ENCODE measurements at regions not wholly inside any gene's neighbourhood (a gene's known extent, or its start where the extent isn't known, plus 50 kb on each side); places are given as distances from the start of the nearest gene placed in this dataset.

DNA sequence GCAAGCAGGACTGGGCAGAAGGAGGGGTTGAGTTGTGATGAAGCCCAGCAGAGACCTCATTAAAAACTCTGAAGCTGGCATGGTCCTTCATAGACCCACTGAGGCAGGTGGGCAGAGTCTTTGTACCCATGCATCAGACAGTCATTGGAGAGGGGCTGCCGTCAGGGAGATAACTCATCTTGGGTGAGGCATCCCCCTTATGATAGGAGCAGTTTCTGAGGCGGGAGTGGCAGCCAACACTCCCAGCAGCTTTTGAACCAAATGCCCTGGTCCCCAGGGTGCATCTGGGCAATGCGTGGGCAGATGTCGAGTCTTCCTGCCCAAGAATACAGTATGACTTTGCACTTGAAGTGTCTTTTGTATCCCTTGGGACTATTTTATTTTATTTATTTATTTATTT lies 68.1 kb downstream of the HTR5A start:
- Histone ChIP-seq H3K36me3 (no peaks in the 10 kb centered on the region), H3K4me3 (no peak overlapping the region), H3K9me3 (no peaks in the 10 kb centered on the region), H3K27me3 (ENCODE audit: low read depth) (peaks cover 13% of the 10 kb centered on the region), H3K4me1 (no peaks in the 10 kb centered on the region), H3K27ac (no peak overlapping the region)
- TF ChIP-seq CTCF (IDR thresholded peaks at IDR 0.05), result no peak
- intact Hi-C loops (cut with DNase I), result no loop called here
- DNase-seq (no peak), ATAC-seq (no peak)

- Histone ChIP-seq H3K27ac (no peak overlapping the region), H3K4me1 (no peaks in the 10 kb centered on the region), H3K36me3 (no peaks in the 10 kb centered on the region), H3K9me3 (no peaks in the 10 kb centered on the region), H3K27me3 (ENCODE audit: low read depth) (peaks cover 28% of the 10 kb centered on the region), H3K4me3 (no peak overlapping the region)
- intact Hi-C loops (cut with DNase I), result no loop called here
- DNase-seq (no peak), ATAC-seq (no peak)
- TF ChIP-seq CTCF (IDR thresholded peaks at IDR 0.05), result no peak
Observed at GRCh38 chr7:155141562-155141961, 71.4 kb downstream of the HTR5A start.

DNA sequence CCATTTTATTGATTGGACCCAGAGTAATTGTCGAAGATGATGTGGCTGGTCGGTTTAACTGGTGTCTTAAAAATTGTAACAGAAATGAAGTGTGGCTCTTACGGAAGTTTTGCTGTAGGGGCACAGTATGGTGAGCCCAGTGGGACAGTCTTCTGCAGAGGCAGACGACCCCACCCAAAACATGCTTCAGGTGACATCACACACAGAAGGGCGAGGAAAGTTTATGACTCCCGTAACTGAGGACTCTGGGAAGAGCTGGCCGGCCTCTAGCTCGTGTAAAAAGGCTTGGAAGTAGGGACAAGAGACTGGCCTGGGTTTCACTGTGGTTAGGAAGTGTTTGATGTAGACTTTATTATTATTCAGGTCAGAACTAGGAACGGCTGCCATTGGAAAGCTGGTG lies 73.3 kb downstream of the HTR5A start:
- ATAC-seq, result no peak
- DNase-seq, result no peak
- Histone ChIP-seq H3K4me1 (no peaks in the 10 kb centered on the region), H3K4me3 (no peak overlapping the region), H3K9me3 (no peaks in the 10 kb centered on the region), H3K27ac (no peak overlapping the region), H3K36me3 (no peaks in the 10 kb centered on the region), H3K27me3 (ENCODE audit: low read depth) (peaks cover 24% of the 10 kb centered on the region)
- intact Hi-C loops (cut with DNase I), result no loop called here
- no peak for TF ChIP-seq CTCF (IDR thresholded peaks at IDR 0.05)

- H3K36me3 ChIP-seq, result no peaks in the 10 kb centered on the region
Observed at GRCh38 chr7:155144371-155144770, 74.2 kb downstream of the HTR5A start.

GRCh38 chr7:155145477-155146255 lies 75.5 kb downstream of the HTR5A start:
- intact Hi-C loops (cut with DNase I), result no loop called here
- H3K4me3 ChIP-seq, result no peak overlapping the region
- no peak for TF ChIP-seq CTCF (IDR thresholded peaks at IDR 0.05)

More at GRCh38 chr7:155144371-155144770, 74.2 kb downstream of the HTR5A start:
- Histone ChIP-seq H3K27ac (no peak overlapping the region), H3K27me3 (ENCODE audit: low read depth) (peaks cover 21% of the 10 kb centered on the region), H3K4me1 (no peaks in the 10 kb centered on the region), H3K9me3 (no peaks in the 10 kb centered on the region), H3K4me3 (no peak overlapping the region)
- no peak for TF ChIP-seq CTCF (IDR thresholded peaks at IDR 0.05)
- no peak for ATAC-seq
- no peak for DNase-seq
- intact Hi-C loops (cut with DNase I), result no loop called here

More at GRCh38 chr7:155145477-155146255, 75.5 kb downstream of the HTR5A start:
- no peak for DNase-seq
- H3K4me1 ChIP-seq, result no peaks in the 10 kb centered on the region
- no peaks in the 10 kb centered on the region for H3K36me3 ChIP-seq
- no peak for ATAC-seq
- no peaks in the 10 kb centered on the region for H3K9me3 ChIP-seq
- peaks cover 21% of the 10 kb centered on the region for H3K27me3 ChIP-seq (ENCODE audit: low read depth)
- H3K27ac ChIP-seq, result no peak overlapping the region

Measured in lower lobe of right lung (tissue), 2 donors.